GM21737 (cell line): ENCODE measurements at regions not wholly inside any gene's neighbourhood (a gene's known extent, or its start where the extent isn't known, plus 50 kb on each side); places are given as distances from the start of the nearest gene placed in this dataset.

Source experiments
- ATAC-seq: cut with Tn5 transposase; IDR thresholded peaks from one replicate; pipeline ENCODE4 v1.9.1; 2021; ENCODE audit warnings: mild to moderate bottlenecking, moderate library complexity; ENCODE audit not compliant: unreplicated experiment

- ATAC-seq: no peak
Observed at GRCh38 chr3:18648159-18648558, 223.0 kb upstream of the SATB1 start.

DNA sequence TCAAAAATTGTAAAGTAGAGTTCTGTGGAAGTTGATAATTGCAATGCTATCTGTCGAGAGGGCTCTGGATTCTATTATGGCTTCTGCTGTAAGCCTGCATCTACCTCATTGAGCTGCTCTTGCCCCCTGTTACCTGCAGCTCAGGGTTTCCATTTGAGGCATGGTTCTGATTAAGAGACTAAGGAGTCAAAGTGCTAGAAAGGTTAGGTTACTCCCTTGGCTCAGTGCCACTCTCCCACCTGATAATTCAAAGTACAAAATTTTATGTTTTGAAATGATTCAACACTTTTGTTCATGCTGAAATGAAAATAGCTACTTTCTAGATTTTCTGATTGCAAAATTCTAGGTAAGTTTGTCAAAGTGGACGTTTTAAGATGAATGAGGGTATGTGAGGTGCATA lies 220.5 kb upstream of the SATB1 start:
- no peak for ATAC-seq

- ATAC-seq: no peak
Observed at GRCh38 chr3:18643281-18643680, 218.1 kb upstream of the SATB1 start.

- ATAC-seq: no peak
Observed at GRCh38 chr3:18641916-18642315, 216.8 kb upstream of the SATB1 start.

GRCh38 chr3:18635215-18635614 lies 210.1 kb upstream of the SATB1 start:
- ATAC-seq: no peak

DNA sequence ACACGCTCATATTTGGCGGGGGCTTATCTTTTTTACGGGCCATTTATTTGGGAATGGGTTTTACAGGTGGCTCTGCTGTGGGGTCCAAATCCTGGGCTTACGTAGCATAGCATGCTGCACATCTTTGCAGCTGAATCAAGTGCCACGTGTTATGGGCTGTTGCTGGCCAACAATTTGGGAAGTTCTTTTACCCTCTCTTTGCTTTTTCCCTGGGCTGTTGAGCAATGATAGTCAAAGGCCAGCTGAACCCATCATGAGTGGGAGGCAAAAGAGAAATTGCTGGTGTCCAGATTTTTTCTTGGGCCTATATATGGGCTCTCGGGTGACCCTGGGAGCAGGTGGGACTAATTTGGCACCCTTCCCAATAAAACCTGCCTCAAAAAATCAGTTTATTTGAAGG lies 209.3 kb upstream of the SATB1 start:
- ATAC-seq: no peak

GRCh38 chr3:18633002-18633401 lies 207.9 kb upstream of the SATB1 start:
- no peak for ATAC-seq

DNA sequence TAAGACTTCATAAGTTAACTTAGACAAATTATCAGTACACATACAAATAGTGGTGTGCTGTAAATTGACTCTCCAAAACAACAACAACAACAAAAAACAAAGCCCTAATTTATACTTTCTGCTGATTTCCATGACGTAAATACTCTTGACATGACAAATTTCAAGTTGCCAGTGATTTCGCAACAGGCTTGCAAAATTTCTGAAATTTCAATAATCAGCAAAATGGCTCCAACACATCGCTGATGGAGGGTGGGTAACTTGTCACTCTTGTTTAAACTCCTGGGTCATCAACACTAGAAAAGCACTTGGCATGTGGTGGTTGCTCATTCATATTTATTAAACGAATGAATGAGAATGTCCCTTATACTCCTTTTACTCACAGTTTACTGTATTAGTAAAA lies 205.2 kb upstream of the SATB1 start:
- ATAC-seq: no peak

GRCh38 chr3:18625085-18625484 lies 199.9 kb upstream of the SATB1 start:
- ATAC-seq: no peak

- ATAC-seq: no peak
Observed at GRCh38 chr3:18623220-18623619, 198.1 kb upstream of the SATB1 start.

- ATAC-seq: no peak
Observed at GRCh38 chr3:18618723-18619122, 193.6 kb upstream of the SATB1 start.

DNA sequence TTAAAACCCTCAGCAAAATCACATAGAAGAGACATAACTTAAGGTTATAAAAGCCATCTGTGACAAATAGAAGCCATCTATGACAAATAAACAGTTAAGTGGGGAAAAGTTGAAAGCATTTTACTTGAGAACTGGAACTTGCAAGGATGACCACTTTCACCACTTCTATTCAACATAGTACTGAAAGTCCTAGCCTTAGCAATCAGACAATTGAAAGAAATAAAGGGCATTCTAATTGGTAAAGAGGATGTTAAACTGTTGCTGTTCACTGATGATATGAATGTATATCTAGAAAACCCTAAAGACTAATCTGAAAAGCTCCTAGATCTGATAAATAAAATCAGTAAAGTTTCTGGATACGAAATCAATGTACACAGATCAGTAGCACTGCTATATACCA lies 186.9 kb upstream of the SATB1 start:
- no peak for ATAC-seq

- no peak for ATAC-seq
Observed at GRCh38 chr3:18609187-18609586, 184.0 kb upstream of the SATB1 start.

DNA sequence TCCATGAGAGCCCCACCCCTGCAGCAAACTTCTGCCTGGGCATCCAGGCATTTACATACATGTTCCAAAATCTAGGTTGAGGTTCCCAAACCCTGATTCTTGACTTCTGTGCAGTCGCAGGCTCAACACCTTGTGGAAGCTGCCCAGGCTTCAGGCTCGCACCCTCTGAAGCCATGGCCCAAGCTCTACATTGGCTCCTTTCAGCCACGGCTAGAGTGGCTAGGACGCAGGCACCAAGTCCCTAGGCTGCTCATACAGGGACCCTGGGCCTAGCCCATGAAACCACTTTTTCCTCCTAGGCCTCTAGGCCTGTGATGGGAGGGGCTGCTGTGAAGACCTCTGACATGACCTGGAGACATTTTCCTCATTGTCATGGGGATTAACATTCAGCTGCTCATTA lies 172.8 kb upstream of the SATB1 start:
- no peak for ATAC-seq

DNA sequence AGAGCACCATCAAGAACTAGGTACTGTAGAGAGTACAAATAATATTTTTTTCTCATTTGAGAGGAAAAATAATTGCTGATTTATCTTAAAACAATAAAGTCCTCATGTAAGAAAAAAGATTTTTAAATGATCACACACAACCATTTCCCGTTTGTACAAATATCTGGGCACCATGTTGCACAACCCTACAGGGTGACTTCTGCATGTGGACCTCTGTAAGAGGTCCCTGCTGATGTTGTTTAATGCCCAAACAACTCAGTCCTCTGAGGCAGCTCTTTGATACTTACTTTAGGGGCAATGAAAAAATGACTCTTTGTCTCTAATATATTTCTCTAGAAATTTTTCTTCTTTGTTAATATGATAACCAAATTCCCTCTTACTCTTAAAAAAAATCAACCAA lies 168.1 kb upstream of the SATB1 start:
- no peak for ATAC-seq

- no peak for ATAC-seq
Observed at GRCh38 chr3:18591120-18591519, 166.0 kb upstream of the SATB1 start.

GRCh38 chr3:18586076-18586475 lies 160.9 kb upstream of the SATB1 start:
- ATAC-seq: no peak

DNA sequence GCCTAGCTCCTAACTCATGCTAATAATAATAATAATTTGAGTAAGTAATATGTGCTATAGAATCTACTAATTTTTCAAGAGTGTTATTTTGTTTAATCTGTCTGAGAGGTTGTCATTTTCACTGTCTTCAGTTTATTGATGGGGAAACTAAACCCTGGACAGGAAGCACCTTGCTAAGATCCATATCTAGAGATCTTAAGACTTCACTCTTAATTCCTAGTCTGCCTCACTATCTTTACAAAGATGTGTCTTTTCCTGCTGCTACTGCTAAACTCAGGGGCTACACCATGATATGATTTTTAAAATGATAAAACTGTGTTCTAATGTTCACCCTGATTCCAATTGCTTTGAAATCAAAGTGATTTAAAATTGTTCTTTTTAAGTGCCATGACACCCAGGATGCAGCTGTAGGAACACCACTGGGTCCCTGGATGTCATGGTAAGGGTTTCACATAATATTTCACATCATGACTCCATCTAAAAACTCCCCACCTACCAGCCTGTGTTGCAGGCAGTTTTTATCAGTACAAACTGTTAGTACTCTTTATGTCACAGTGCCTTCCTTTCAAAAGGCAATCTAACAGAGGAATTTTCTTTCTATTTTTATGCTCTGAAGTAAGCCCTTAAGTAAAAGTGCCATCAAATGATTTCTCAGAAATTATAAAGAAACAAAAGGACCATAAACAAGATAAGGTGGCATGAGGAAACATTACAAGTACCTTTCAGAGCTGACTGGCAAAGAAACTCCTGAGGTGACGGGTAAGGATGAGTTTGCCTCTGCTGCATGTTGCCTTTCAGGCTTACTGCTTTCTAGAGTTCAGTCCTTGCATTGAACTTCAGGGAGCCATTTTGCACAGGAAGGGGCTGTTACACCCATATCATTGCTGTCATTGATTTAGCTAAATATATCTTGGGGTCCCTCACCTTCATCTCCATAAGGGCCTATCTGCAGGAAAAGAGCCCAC lies 160.1 kb upstream of the SATB1 start:
- no peak for ATAC-seq

GRCh38 chr3:18580268-18580667 lies 155.1 kb upstream of the SATB1 start:
- ATAC-seq: no peak

DNA sequence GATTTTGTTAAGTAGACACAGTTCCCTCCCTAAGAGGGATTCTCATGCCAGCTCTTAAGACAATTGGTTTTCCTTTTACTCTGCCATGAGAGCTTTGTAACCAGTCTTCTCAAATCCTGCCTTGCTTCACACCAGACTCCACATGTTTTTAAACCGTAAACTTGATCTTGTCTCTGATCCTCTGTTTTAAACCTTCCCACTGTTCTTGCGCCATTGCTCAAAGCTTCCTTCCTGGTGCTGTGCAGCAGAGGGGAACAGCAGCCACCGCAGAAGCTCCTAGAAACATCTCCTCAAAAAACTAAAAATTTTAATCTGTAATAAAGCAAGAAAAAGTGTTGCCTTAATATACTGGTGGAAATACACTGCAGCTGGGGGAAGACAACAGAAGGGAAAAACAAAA lies 154.5 kb upstream of the SATB1 start:
- ATAC-seq: no peak

DNA sequence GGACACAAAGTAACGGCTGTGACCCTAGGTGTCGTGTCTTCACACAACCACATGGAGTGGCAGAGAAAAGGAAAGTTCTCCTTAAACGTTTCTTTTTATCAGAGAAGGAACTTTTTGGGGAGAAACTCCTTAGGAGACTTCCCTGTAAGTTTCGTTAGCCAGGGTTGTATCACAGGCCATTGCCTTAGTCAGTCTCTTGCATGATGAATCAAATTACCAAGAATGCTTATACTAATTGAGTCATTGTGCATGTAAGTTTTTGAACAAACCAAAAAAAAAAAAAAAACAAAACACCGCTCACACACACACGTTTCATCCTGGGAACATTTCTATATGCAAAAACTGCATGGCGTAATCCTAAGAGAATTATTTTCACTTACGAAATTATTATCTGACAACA lies 150.4 kb upstream of the SATB1 start:
- no peak for ATAC-seq

DNA sequence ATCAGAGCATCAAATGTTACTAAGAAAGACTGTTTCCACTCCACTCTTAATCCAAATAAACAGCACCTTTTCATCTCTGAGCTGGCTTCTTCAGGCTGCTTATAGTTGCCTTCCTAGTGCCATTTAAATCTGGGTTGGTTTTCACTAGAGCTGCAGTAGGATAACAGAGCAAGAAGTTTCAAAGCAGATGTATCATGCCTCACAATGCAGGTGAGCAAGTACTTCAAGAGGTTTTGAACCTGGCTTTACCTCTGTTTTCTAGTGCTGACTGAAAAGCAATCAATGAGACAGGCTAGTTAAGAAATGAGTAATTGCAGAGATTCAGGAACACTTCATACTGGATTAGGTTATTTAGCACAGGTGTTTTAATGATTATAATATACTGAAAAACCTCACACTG lies 147.7 kb upstream of the SATB1 start:
- no peak for ATAC-seq

DNA sequence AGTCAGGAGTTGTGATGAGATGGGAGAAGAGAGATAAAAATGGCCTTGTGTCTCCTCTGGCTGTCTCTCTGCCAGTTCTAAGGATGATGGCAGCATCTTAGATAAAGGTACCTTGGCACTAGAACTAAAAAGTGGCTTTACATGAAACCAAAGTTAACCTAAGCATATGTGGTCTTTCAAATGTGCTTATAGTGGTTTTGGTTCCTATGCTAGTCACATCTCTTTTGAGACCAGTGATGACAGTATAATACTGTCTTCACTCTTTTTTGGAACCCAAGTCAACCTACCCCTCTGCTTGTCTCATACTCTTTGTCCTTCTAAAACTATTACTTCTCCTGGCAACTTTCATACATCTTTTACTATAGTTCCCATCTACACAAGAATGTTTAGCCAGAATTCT lies 142.2 kb upstream of the SATB1 start:
- no peak for ATAC-seq
